IPS DF 4.7 (cell line): ENCODE measurements at regions not wholly inside any gene's neighbourhood (a gene's known extent, or its start where the extent isn't known, plus 50 kb on each side); places are given as distances from the start of the nearest gene placed in this dataset.
"Not testable (repeated sequence)": the region's sequence is repeated elsewhere in the genome, so short reads cannot be mapped to it uniquely, and the experiment has no call there.

Experiments used
- DNase-seq: peaks from one replicate; pipeline ENCODE4 v3.0.0-alpha.2; 2013; ENCODE audit warnings: low spot score; ENCODE audit errors: extremely low read depth

- no peak for DNase-seq
Measured at GRCh38 chrX:65828599-65828998, 161.1 kb downstream of the MSN start.

GRCh38 chrX:65825226-65825625 lies 157.8 kb downstream of the MSN start:
- not testable (repeated sequence) for DNase-seq

- no peak for DNase-seq
Measured at GRCh38 chrX:65821721-65822496, 154.5 kb downstream of the MSN start.

GRCh38 chrX:65819983-65820382 lies 152.5 kb downstream of the MSN start:
- DNase-seq, result not testable (repeated sequence)

GRCh38 chrX:65813245-65813644 lies 145.8 kb downstream of the MSN start:
- DNase-seq, result no peak

- no peak for DNase-seq
Measured at GRCh38 chrX:65811558-65812228, 144.2 kb downstream of the MSN start.
